Prostate gland (tissue), 2 donors: ENCODE measurements at regions not wholly inside any gene's neighbourhood (a gene's known extent, or its start where the extent isn't known, plus 50 kb on each side); places are given as distances from the start of the nearest gene placed in this dataset.

Experiments
- POLR2A ChIP-seq: fragments of 450-650 bp; IDR thresholded peaks from one replicate; pipeline ENCODE4 v1.6.1; 2016; ENCODE audit warnings: antibody characterized with exemption, mild to moderate bottlenecking
- POLR2AphosphoS5 ChIP-seq: sonication (generic); formaldehyde crosslinking; IDR thresholded peaks from one replicate; pipeline ENCODE4 v1.6.1; 2017; ENCODE audit warnings: antibody characterized with exemption
- TF ChIP-seq, protein P1 (sequence below), 4 experiments: fragments of 200-600 bp in 2 of 4; fragments of 450-650 bp in 2 of 4; sonication (generic) in 2 of 4; IDR thresholded peaks; 1 replicate in 3 of 4; 2 replicates in 1 of 4; pipeline ENCODE4 v1.5.1; 2016 to 2019; ENCODE audit warnings: antibody characterized with exemption in 4 of 4, mild to moderate bottlenecking in 2 of 4, moderate library complexity in 2 of 4

DNA sequence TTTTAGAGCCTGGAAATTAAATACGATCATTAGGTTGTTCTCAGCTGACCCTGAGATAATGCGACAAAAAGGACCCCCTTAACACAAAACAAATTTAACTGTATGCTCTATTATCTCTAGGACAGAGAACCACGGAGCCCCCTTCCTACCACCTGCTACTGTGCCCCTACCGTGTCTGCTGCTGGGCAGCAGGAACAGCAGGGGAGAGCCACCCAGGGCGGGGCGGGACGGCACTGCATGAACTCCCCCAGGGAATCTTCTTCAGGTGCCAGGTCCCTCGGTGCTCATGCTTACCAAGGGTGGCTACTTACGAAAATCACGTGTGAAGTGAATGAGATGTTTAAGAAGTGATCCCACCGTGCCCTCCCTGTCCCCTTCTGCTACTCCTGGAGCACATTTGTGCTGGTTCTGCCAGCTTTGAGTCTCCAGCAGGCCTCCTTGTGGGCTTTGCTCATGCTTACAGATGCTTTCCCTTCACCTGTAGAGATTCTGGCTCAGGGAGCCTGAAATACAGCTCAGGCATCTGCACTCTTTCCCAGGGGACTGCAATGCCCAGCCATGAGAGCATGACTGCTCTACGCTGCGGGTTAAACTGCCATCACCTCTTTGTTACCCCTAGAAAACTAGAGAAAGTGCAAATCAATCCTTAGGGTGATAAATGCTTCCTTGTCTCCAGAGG is 59.9 kb downstream of the MRPL32 start:
- no peak for TF ChIP-seq POLR2A
- TF ChIP-seq, protein P1, sequence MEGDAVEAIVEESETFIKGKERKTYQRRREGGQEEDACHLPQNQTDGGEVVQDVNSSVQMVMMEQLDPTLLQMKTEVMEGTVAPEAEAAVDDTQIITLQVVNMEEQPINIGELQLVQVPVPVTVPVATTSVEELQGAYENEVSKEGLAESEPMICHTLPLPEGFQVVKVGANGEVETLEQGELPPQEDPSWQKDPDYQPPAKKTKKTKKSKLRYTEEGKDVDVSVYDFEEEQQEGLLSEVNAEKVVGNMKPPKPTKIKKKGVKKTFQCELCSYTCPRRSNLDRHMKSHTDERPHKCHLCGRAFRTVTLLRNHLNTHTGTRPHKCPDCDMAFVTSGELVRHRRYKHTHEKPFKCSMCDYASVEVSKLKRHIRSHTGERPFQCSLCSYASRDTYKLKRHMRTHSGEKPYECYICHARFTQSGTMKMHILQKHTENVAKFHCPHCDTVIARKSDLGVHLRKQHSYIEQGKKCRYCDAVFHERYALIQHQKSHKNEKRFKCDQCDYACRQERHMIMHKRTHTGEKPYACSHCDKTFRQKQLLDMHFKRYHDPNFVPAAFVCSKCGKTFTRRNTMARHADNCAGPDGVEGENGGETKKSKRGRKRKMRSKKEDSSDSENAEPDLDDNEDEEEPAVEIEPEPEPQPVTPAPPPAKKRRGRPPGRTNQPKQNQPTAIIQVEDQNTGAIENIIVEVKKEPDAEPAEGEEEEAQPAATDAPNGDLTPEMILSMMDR (IDR thresholded peaks at IDR 0.05) = no peak
- TF ChIP-seq POLR2AphosphoS5 = no peak
